NOMO-1 treated with DMSO at 0.1 percent for 48 hours (cell line): ENCODE measurements at regions not wholly inside any gene's neighbourhood (a gene's known extent, or its start where the extent isn't known, plus 50 kb on each side); places are given as distances from the start of the nearest gene placed in this dataset.
A peak's percentile ranks its signal among the peaks of the same experiment; 100 is the strongest.

Experiments used
- DNase-seq: peaks from one replicate; lab custom pipeline; 2025; ENCODE audit not compliant: unreplicated experiment; lab: John Stamatoyannopoulos, UW

- DNase-seq, result no peak
These were observed 449.7 kb downstream of the CDH26 start for GRCh38 chr20:60407938-60408337.

- no peak for DNase-seq
These were observed 450.2 kb downstream of the CDH26 start for GRCh38 chr20:60408435-60408834.

GRCh38 chr20:60410618-60411264, 452.5 kb downstream of the CDH26 start:
- DNase-seq, result no peak

- DNase-seq, result no peak
These were observed 453.6 kb downstream of the CDH26 start for GRCh38 chr20:60411813-60412212.

- no peak for DNase-seq
These were observed 462.5 kb downstream of the CDH26 start for GRCh38 chr20:60420676-60421229.

GRCh38 chr20:60422848-60423247, 464.6 kb downstream of the CDH26 start:
- no peak for DNase-seq

- no peak for DNase-seq
These were observed 466.2 kb downstream of the CDH26 start for GRCh38 chr20:60424267-60424902.

- no peak for DNase-seq
These were observed 469.3 kb downstream of the CDH26 start for GRCh38 chr20:60427516-60427915.

- no peak for DNase-seq
These were observed 470.4 kb downstream of the CDH26 start for GRCh38 chr20:60428651-60429050.

GRCh38 chr20:60430516-60431001, 472.3 kb downstream of the CDH26 start:
- DNase-seq, result no peak

- no peak for DNase-seq
These were observed 473.1 kb downstream of the CDH26 start for GRCh38 chr20:60431349-60431748.

- DNase-seq, result no peak
These were observed 479.2 kb downstream of the CDH26 start for GRCh38 chr20:60437418-60437817.

GRCh38 chr20:60446267-60447111, 488.3 kb downstream of the CDH26 start:
- DNase-seq, result peak; percentile 82

GRCh38 chr20:60447703-60448102, 489.5 kb downstream of the CDH26 start:
- DNase-seq, result no peak

- DNase-seq, result no peak
These were observed 495.4 kb downstream of the CDH26 start for GRCh38 chr20:60453388-60454246.

- DNase-seq, result no peak
These were observed 496.3 kb downstream of the CDH26 start for GRCh38 chr20:60454491-60454890.

- no peak for DNase-seq
These were observed 497.0 kb downstream of the CDH26 start for GRCh38 chr20:60455272-60455671.

- no peak for DNase-seq
These were observed 501.0 kb downstream of the CDH26 start for GRCh38 chr20:60459212-60459611.

GRCh38 chr20:60461993-60462392, 503.8 kb downstream of the CDH26 start:
- DNase-seq, result no peak

- DNase-seq, result no peak
These were observed 505.6 kb downstream of the CDH26 start for GRCh38 chr20:60463798-60464197.

GRCh38 chr20:60465439-60465838, 507.2 kb downstream of the CDH26 start:
- no peak for DNase-seq
